ENCODE measurements at regions not wholly inside any gene's neighbourhood (a gene's known extent, or its start where the extent isn't known, plus 50 kb on each side); places are given as distances from the start of the nearest gene placed in this dataset.

- no peak for DNase-seq (ENCODE audit: low read depth)
Observed at GRCh38 chr10:131646551-131647525, 254.0 kb upstream of the PPP2R2D start.

DNA sequence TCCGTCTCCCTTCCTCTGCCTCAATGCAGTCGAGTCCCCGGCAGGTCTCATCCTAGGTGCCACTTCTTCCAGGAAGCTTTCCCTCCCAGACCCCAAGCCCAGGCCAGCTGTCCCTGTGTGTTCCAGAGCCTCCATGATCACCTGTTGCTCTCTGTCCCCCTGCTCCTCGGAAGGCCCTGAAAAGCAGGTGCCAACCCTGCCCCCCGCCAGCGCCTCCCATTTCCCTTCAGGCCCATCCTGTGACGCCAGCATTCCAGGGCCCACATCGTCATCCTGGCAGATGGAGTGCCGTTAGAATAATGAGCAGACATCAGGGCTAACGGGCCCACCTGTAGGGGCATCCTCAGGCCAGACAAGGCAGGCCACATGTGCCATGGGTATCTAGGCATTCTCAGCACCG, 253.0 kb upstream of the PPP2R2D start:
- DNase-seq (ENCODE audit: low read depth) = no peak

- DNase-seq (ENCODE audit: low read depth) = no peak
Observed at GRCh38 chr10:131648386-131649020, 252.3 kb upstream of the PPP2R2D start.

GRCh38 chr10:131649617-131650016, 251.2 kb upstream of the PPP2R2D start:
- DNase-seq (ENCODE audit: low read depth) = no peak

DNA sequence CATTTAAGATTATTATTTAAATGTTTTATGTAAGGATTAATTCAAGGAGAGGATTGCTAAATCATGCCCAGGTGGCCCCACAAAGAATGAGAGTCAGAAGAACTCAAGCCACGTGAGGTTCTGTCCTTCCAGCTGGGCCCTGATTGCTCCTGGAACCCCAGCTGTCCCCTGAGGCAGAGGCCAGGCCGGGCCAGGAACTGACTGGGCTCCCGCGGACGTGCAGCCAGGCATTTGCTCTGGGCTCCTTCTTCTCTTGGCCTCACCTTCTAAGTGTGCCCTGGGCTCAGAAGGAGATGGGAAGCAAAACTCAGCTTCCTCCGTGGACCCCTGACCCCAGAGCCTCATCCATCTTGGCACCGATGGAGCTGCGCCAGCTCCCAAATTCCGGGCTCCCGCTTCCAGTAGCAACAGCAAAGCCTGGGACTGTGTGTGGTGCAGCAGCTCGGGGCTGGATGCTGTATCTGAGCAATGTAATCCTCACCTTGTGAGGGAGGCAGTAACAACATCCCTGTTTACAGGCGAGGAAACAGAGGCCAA, 250.6 kb upstream of the PPP2R2D start:
- no peak for DNase-seq (ENCODE audit: low read depth)

DNA sequence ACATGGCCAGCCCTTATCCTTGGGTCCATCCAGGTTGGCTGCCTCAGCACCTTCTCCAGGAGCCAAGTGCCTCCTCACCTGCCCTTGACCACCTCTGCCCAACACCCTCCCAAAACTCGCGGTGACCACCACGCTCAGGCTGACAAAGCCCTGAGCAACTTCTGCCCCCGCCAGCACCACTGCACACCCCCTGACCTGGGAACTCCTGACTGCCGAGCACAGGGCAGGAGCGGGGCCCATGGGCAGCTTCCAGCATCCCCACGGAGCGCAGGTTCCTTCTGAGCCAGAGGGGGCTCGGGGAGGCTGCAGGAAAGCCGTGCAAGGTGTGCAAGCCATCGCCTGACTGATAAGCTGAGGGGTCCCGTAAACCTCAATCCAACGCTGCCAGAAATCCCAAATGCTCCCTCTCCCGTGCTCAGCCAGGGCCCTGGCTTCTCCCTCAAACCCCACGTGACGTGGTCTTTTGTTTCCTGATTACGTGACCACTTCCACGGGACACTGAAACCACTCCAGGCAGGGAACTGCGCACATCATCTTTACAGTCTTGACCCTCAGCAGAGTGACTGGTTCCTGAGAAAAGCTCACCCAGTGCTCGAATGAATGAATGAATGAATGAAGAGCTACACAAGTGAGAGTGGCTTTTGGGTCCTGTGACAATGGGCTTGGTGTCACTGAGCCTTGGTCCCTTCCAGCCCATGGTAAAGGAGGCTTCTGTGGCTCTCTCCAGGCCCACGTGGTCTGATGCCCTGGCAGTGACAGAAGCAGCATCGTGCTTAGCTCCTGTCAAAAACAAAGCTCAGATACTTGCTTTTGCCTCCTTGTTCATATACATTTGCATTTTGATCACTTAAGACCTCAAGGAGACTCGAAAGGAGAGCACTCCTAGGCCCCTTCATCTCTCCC, 249.8 kb upstream of the PPP2R2D start:
- DNase-seq (ENCODE audit: low read depth) = no peak

DNA sequence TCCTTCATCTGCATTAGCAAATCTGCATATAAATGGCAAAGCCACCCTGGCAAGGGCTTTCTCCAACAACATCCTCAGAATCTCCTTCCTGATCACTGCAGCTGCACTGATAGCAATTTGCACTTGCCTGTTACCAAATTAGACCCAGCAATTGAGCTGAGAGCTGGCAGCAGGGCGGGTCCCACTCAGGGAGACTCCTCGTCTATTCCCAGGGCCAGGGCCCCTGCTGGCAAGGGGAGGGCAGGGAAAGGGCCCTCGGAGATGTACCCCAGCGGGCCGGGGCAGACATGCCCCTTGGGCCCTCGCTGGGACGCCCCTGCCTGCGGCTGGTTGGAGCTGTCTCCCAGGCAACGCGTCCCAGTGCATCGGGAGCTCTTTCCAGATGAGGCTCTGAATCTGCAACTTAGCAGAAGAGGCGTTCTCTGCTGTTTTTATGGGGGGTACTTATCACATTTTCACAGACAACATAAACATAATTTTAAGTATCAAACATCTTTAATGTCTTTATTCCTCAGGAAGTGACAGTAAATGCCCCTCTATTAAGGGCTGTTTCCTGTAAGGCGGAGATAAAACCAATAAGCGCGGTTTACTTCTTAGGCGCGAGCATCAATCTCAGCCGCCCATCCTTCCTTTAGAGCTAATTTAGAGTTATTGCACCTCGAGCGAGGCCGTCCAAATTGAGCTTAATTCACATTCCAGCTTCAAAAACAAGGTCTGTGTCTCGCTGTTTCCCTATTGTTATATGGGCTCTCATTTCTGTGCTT, 249.0 kb upstream of the PPP2R2D start:
- DNase-seq (ENCODE audit: low read depth) = no peak

GRCh38 chr10:131652438-131653139, 248.2 kb upstream of the PPP2R2D start:
- DNase-seq (ENCODE audit: low read depth) = no peak

- DNase-seq (ENCODE audit: low read depth) = no peak
Observed at GRCh38 chr10:131653140-131653539, 247.7 kb upstream of the PPP2R2D start.

DNA sequence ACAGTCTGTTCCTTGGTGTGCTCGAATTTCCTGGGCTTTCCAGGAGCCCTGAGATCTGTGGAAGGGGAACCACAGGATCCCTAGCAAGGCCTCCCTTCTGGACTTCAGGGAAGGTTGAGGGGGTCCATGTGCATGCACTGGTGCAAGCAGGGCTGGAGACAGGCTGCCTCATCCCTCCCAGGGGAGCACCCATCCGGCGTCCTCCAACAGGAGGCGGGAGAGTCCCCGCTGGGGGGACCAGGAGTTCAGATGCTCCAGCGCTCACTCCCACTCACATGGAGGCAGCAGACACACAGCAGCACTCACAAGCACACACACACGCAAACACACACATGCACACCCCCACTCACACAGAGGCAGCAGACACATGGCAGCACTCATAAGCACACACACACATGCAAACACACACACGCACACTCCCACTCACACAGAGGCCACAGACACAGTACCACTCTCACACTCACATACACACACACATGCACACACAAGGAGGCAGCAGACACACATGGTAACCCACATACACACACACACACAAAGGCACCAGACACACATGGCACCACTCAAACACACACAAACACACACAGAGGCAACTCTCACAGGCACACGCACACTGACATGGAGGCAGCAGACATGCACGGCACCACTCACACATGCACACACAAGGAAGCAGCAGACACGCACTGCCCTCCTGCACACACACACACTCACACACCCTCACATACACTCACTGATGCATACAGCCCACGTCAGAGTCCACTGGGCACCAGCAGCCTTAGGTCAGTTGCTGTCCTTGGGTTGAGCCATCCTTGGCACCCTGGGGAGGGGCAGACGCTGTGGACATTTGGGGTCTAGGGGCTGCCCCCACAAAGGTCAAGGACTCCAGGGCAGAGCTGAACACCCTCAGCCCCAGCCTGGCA, 247.0 kb upstream of the PPP2R2D start:
- DNase-seq (ENCODE audit: low read depth) = no peak

GRCh38 chr10:131654471-131655087, 246.2 kb upstream of the PPP2R2D start:
- no peak for DNase-seq (ENCODE audit: low read depth)

DNA sequence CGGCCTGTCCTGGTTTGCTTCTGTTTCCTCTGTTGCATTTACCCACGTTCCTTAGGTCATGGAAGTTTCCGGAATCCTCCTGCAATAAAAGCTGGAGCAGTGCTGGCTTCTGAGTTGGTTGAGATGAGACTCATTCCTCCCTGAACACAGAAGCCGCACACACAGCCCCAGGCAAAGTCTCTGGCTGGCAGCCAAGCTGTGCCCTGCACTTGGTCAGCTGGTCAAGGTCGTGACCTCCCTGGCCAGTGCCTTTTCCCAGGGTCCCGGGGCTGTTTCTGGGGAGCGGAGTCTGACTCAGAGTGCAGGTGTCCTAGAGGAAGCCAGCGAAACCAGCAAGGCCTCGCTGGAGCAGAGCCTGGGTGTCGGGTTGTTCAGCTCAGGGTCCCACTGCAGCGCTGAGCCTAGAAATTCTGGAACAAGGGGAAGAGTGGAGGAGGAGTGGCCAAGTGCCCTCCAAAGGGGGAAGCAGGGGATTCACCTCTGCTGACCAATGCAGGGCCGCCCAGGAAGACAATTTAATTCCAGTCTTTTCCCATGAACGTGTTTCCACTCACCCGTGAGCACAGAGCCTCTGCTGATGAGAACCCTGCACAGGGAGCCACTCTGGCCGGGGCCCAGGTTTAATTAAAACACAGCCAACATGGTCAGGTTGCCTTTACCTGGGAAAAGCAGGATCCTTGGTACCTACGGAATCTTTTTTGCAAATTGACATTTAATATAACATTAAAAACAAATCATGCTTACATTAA, 245.5 kb upstream of the PPP2R2D start:
- DNase-seq (ENCODE audit: low read depth) = no peak

DNA sequence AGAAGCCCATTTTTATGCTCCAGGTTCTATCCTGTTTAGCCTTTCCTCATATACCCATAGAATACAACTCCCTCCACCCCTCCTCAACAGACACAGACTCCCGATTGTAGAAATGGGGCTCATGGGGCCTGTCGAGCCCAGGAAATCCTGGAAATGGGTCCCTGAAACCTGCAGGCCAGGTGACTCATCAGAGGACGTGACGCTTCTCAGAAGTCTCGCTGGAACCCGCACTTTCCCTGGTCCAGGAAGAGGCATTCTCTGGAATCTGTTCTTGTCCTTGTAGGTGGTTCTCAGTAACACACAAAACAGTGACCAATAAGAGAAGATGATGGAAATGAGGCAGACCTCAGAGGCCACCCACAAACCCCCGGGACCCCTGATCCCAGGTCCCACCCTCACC, 244.8 kb upstream of the PPP2R2D start:
- no peak for DNase-seq (ENCODE audit: low read depth)

- DNase-seq (ENCODE audit: low read depth) = no peak
Observed at GRCh38 chr10:131656431-131656841, 244.4 kb upstream of the PPP2R2D start.

DNA sequence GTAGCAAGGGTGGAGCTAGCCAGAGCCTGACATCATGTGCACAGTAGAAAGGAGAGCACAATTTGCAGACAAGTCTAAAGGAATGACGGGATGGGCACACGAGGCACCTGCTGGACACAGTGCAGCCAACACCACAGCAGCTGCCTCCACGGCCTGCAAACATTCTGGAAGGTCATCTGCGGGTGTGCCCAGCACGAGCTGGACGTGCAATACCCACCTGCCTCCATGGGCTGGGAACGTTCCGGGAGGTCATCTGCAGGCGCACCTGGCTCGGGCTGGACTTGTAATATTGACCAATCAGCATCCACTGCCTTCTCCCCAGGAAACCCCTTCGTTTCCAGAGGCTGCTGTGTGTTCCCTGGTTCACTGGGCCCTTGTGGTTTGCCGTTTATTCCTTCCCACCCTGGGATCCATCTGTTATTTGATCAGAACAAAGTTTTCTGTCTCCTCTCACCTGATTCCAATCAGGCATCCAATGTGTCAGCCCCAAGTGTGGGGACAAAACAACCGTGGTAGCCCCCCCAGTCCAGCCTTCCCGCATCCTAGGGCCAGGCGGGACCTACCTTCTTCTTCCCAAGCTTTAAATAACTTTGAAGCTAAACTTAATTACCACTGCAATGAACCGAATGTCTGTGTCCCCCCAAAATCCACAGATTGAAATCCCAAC, 243.4 kb upstream of the PPP2R2D start:
- DNase-seq (ENCODE audit: low read depth) = no peak

DNA sequence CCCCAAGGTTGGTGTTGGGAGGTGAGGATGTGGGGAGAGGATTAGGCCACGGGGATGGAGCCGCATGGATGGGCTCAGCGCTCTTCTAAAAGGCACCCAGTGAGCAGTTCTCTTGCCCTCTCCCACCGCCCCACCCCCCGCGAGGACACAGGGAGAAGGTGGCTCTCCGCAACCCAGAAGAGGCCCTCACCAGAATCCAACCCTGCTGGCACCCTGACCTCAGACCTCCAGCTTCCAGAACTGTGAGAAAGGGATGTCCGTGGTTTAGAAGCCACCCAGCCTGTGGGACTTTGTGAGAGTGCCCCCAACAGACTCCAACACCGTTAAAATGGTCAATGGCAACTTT, 242.8 kb upstream of the PPP2R2D start:
- no peak for DNase-seq (ENCODE audit: low read depth)

- no peak for DNase-seq (ENCODE audit: low read depth)
Observed at GRCh38 chr10:131658476-131659110, 242.2 kb upstream of the PPP2R2D start.
